ENCODE measurements at regions not wholly inside any gene's neighbourhood (a gene's known extent, or its start where the extent isn't known, plus 50 kb on each side); places are given as distances from the start of the nearest gene placed in this dataset.

DNA sequence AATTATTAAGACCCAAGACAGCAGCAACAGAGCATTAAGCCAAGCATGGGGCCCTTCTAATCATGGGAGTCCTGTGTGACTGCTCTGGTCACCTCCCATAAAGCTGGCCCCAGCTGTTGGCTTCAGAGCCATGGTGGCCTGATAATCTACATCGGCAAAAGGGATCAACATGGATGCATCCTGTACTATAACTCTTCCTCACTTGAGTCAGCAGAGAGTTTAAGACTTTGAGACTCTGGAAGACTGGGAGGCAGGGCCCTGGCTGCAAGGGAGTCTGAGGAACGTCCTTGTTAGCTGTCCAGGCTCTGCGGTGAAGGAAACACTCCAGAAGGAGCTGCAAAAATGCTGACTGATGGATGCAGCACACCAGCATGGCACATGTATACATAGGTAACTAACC, 95.0 kb upstream of the KIAA1217 start:
- no peak for TF ChIP-seq POLR2AphosphoS5 (IDR thresholded peaks at IDR 0.05; ENCODE audit: low read depth, low read length)
- no peak for TF ChIP-seq TAF1 (IDR thresholded peaks at IDR 0.05; ENCODE audit: borderline replicate concordance, insufficient read depth, low read length)
